NCI-H2029 treated with DMSO at 0.1 percent for 48 hours (cell line): ENCODE measurements at regions not wholly inside any gene's neighbourhood (a gene's known extent, or its start where the extent isn't known, plus 50 kb on each side); places are given as distances from the start of the nearest gene placed in this dataset.

Experiments used
- DNase-seq: peaks from one replicate; lab custom pipeline; 2025; lab: John Stamatoyannopoulos, UW

DNA sequence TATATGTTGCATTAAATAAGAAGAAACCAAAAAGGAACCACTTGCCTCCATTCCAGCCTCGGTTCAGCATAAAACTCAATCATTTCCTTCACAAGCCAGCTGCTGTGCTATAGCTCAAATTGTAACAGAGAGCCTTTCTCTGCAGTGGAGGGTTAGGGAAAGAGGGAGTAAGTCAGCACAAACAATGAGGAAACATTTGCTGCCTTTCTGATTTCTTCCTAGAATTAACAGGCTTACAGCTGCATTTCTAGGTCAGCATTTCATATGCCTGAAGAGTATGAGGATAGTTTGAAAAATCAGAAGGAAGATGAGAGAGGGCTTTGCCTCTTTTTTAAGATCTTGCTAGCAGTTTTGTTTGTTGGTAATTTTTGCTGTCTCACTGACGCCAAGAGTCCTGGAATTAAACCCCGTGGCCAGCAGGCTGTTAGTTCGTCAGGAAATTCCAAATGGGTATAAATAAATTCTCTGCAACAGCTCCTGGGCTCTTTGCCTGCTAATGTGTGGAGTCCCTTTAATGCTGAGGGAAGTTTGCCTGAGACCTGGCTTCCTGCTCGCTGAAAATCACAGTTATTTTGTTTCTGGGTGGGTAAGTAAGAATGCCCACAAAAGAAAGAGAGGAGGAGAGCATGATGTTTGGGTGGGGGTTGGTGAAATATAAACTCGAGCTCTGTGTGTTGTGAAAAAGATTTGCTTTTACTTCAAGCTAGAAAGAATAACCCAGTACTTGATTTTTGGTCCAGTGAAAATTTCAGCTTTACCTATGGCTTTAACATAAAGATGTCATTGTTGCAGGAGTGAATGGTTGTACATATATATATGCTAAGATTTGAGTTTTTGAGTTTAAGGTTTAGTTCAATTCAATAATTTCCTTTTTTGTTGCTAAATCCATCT lies 148.1 kb upstream of the DMRT1 start:
- no peak for DNase-seq

DNA sequence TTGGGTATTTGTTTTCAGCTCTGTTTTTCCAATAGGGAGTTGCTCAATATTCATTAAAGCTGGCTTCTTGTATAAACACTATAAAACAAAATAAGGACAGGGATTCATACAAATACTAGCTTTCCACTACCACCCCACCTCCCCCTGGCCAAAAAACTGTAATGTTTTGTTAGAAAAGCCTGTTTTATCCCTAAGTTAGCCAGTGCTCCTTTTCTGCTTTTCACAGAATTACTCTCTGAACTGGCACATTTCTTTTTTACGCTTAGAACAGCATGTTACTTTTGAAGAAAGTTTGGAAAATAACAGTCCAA lies 147.4 kb upstream of the DMRT1 start:
- no peak for DNase-seq

DNA sequence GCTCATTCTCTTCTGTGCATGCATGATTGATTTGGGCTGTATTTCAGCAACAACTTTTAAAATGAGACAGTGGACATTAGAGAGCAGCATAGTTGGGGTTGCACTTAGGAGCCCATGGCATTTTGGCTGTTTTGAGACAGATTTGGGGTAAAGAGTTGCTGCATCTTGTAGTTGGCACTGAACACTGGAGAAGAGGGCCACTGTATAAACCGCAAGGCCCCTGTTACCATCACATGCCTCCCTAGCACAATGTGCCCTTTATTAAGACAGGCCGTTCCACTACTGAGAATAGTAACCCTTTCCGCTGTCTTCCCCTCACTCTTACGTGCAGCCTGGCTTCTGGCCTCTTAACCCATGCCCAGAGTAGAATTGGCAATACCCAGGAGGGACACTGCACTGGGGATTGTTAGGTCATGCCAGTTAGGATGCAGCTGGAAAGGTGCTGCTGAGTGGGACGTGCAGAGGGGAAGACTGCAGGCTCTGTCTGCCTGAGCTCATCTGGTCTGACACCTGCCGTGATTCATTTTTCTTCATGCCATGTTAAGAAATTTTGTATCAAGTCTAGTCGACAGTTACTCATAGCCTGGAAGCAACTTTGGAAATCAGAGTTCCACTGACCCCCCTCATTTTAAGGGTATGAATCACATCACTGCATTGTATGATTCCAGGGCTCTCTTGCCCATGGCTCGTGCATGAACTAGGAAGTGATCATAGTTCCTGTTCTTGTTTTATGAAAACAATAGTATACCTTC lies 146.9 kb upstream of the DMRT1 start:
- DNase-seq = no peak

DNA sequence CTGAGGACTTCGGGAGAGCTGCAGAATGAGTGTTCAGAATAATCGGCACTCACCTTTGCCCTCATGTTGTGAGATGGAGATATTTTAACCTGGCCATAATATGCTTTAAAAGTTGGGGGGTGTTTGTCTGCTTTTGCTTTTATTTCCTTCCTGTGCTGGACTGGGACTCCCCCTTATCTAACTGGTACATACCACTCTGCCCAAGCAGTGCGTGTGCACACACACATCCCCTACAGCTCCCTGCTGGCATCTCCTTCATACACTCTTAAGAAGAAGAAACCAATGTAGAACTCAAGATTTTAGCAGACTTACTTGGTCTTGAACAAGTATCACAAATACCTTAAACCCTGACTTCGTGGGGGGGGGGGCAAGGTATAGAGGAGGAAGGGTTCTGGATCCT lies 146.2 kb upstream of the DMRT1 start:
- no peak for DNase-seq

DNA sequence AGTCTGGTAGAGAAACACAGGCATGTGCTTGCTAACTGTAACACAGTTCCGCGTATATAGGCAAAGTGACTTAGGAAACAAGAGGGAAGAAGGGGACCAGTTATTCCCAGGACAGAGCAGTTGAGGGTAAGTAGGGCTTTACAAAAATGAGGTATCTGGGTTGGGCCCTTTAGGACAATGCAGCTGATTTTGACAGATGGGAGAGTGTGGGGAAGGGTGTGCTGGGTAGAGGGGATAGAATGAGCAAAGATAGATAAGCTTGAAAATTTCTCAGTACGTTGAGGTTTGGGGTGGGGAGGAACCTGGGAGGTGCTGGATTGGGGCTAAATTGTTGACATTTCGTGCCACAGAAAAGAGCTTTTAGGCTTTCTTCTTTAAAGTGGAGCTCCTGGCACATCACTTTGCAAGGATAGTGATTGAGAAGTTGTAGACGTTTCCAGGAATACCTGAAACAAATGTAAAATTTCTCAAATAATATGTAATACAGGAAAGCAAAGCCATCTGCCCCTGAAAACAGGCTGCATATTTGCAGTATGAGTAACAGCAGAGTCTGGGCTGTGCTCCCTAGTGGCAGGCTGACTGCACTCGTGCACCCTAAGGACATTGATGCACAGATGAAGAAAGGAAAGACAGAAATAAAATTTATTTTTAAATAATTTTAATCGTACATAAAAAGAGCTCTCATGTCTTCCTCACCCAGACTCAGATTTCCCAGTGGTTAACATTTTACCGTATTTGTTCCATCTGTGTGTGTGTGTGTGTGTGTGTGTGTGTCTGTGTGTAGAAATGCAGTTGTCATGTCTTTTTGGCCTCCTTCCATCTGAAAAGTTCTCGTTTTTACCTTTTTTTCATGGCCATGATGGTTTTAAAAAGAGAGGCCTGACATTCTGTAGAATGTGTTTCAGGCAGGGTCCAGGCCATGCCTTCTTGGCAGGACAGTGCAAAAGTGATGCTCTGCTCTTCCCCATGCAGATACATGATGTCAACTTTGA lies 144.9 kb upstream of the DMRT1 start:
- DNase-seq = no peak

DNA sequence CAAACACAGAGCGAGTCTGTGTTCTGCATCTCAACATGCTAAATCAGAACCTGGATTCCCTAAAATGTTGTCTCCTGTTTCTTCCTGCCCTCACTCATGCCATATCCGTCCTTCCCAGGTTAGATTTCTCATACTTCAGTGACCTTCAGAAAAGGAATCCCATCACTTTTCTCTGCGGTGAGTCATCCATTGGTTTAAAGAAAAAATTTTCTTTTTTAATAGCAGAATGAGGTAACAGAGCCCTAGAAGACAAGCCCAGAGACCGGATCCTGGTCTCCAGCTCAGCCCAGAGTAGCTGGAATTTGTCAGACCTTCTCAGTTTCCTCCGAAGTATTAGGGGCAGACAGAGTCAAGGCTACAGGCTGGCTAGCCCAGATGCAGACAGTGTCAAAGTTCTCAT lies 143.2 kb upstream of the DMRT1 start:
- no peak for DNase-seq

DNA sequence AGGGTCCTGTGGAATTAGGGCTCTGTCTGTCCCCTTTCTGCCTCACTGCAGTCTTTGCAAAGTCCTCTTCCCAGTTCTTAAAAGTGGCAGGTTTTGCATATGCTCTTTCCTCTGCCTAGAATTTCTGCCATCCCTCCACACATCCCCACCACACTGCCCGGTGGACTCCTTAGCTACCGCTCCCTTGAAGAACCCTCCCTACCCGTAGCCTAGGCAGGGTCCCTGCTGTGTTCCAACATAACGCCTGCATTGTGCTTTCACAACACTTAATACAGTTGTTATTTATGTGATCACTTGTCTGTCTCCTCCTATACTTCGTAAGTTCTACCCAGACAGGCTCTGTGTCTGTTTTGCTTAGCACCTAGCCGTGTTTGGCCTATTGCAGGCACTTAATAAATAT lies 142.5 kb upstream of the DMRT1 start:
- no peak for DNase-seq

DNA sequence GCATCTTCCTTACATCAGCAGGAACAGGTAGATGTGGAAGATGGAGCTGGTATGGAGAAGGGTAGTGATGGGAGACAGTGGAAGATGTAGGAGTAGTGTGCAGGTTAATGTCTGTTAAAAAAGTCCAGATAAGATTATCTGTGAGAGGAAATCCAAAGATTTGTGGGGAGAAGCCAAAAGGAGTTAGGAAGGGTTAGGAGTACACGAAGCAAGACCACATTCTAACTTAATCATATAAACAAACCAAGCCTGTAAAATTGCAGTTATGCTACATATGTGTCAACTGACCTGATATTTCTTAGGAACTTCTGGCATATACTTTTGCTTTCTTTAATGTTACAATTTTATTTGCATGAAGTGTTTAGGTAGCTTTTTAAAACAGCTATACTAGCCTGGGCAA lies 142.1 kb upstream of the DMRT1 start:
- no peak for DNase-seq

DNA sequence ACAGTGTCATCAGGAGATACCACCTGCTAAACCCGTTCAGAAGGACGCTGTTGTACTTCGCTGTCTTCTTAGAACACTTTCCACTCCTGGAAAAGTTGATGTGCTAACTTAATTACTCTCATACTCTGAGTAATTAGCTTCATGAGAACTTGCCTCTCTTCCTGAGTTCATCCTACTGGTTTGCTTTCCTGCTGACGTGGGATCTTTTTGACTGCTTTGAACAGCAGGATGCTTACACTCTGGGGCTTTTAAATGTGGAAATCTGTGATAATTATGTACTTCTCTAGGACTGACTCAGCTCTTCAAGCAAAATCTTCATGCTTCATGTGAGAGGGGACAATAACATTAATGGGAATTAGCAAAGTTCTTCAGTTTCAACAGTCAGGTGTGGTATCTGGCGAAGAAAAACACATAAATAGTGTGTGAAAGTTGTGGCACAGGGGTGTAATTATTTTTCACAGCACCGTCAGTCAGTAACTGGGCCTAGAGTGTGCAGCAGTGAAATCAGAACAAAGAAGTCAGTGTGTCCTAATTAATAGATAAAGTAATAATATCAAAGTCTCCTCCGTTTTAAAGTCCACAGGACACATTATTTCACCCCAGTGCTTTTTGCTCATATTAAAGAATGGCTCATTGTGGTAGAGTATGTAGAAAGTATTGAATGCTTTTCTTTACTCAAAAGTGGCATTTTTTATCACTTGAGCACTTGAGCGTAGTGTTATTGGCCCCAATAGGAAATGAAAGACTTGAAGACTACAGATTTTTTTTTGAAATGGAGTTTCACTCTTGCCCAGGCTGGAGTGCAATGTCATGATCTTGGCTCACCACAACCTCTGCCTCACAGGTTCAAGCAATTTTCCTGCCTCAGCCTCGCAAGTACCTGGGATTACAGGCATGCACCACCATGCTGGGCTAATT lies 140.9 kb upstream of the DMRT1 start:
- DNase-seq = no peak

DNA sequence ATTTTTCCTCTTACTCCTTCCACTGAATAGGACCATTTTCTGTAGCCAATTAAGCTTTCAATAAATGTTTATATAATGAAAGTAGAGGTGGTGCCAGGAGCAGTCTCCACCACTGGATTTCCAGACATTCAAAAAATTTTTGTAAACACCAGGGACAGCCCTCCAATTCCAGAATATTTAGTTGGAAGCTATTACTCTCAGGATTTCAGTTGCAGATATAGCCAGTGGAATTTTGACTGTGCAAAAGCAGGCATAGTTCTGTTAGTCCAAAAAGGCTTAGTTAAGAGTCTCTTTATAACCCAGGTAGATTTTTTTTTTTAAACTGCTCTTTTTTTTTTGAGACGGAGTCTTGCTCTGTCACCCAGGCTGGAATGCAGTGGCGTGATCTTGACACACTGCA lies 138.1 kb upstream of the DMRT1 start:
- no peak for DNase-seq

DNA sequence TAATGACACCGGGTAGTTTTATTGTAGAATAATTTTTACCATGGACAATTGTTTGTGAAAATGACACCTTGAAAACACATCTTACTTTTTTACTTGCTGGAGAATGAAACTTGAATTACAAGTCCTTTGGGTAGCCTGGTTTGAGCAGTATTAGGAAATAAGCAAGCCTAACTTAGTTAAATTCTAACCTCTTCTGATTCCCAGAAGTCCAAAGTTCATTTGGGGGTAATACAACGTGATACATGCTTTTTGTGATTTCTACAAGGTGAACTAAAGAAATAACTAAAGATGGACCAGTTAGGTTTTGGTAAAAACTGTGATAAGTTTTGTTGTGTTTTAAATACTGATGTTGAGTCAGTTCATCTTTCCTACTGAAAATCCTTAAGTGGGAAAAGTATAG lies 135.4 kb upstream of the DMRT1 start:
- no peak for DNase-seq

DNA sequence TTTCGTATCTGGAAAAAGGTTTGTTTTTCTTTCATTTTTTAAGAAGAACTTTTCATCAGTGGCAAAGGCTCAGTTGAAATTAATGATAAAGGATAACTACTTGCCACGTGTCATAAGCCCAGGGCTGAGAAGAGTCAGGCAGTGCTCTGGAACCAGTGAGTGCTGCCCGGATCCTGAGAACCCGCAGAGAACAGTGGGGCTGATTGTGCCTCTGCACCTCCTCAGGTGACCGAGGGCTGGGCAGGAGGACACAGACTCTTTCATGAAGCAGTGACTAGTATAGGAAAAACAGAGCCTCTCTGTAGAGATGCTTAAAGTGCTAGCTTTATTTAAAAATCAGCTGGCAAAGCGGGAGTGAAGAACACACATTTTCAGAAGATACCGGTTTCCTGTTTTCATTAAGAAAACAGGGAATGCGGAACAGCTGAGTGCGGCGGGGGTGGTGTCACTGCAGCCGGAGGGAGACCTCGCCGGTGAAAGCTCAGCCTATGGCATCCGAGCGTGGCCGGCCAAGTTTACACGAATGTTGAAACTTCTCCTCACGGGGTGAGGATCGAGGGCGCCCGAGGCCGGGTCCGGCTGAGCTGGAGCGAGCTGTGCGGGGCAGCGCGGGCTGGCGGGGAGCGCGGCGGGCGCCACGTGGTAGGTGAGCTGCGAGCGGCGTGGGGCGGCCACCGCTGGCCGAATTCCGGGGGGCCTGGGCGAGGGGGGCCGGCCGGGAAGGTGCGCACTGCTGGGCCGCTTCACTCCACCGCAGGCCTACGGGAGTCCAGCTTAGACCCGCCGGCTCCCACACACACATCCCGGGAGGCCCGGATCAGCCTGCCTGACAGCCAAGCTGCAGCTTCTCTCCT lies 134.7 kb upstream of the DMRT1 start:
- DNase-seq = no peak

DNA sequence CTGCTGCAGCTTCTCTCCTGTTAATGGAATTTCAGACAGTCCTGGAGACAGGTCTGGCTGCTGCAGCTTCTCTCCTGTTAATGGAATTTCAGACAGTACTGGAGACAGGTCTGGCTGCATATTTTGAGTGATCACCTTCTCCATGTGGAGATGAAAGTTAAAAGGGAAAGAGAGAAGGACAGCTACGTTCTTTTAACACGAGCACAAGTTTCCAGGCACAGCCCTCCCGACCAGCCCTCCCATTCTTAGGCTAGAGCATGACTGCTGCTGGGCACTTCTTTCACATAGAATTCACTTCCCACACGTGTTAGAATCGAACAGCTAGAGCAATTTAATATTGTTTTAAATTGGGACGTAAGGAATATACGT lies 133.3 kb upstream of the DMRT1 start:
- no peak for DNase-seq

DNA sequence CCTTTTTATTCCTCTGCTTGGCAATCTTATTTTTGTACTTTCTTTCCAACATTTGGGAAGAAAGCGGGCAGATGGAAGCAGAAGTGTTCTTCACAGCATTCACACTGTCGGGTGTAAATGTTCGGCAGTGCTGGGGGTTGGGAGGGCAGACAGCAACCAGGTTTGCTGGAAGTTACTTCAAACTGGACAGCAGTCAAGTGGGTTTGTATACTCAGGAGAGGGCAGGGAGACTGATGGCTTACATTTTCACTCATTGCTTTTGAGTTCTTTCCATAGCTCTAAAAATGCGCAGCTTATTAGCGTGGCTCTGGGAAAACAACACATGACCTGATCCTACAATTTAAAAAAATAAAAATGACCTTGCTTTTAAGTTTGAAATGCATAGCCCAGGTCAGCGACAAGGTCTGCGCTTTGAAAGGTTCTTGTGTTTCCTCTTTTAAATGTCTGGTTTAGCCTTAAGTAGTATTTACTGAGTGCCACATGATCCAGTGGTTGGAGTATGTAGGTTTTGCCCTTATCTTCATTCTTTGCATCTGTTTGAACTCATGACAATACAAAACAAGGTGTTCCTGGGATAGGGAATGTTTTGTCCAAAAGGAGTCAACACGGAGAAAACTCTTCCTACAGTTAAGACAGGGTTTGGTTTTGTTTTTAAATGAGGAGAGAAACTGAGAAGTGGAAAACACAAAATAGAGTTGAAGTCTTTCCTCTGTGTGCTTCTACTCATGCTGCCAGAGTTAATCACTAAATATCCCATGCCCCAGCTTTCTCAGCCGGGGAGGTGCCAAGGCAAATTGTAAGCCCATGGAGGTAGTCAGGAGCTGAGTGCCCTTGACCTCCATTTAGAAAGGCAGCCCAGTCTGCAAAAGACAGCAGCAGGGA lies 132.7 kb upstream of the DMRT1 start:
- DNase-seq = no peak

DNA sequence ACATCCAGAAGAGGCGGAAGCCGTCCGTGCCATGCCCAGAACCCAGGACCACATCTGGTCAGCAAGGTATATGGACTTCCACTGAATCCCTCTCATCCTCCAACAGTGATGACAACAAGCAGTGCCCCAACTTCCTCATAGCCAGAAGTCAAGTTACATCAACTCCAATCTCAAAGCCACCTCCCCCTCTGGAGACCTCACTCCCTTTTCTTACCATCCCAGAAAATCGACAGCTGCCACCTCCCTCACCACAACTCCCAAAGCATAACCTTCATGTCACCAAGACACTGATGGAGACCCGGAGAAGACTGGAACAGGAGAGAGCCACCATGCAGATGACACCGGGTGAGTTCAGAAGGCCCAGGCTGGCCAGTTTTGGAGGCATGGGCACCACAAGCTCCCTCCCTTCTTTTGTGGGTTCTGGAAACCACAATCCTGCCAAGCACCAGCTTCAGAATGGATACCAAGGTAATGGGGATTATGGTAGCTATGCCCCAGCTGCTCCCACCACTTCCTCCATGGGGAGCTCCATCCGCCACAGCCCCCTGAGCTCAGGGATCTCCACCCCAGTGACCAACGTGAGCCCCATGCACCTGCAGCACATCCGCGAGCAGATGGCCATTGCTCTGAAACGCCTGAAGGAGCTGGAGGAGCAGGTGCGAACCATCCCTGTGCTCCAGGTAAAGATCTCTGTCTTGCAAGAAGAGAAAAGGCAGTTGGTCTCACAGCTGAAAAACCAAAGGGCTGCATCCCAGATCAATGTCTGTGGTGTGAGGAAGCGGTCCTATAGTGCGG lies 130.3 kb upstream of the DMRT1 start:
- DNase-seq = no peak

DNA sequence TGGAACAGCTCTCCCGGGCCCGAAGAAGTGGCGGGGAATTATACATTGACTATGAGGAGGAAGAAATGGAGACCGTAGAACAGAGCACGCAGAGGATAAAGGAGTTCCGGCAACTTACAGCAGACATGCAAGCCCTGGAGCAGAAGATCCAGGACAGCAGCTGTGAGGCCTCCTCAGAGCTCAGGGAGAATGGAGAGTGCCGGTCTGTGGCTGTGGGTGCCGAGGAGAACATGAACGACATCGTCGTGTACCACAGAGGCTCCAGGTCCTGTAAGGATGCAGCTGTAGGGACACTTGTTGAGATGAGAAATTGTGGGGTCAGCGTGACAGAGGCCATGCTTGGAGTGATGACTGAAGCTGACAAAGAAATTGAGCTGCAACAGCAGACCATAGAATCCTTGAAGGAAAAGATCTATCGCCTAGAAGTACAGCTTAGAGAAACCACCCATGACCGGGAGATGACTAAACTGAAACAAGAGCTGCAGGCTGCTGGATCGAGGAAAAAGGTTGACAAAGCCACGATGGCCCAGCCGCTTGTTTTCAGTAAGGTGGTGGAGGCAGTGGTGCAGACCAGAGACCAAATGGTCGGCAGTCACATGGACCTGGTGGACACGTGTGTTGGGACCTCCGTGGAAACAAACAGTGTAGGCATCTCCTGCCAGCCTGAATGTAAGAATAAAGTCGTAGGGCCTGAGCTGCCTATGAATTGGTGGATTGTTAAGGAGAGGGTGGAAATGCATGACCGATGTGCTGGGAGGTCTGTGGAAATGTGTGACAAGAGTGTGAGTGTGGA lies 129.5 kb upstream of the DMRT1 start:
- DNase-seq = no peak

DNA sequence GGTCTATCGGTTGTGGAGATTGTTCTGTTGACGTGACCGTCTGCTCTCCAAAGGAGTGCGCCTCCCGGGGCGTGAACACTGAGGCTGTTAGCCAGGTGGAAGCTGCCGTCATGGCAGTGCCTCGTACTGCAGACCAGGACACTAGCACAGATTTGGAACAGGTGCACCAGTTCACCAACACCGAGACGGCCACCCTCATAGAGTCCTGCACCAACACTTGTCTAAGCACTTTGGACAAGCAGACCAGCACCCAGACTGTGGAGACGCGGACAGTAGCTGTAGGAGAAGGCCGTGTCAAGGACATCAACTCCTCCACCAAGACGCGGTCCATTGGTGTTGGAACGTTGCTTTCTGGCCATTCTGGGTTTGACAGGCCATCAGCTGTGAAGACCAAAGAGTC lies 128.9 kb upstream of the DMRT1 start:
- no peak for DNase-seq

DNA sequence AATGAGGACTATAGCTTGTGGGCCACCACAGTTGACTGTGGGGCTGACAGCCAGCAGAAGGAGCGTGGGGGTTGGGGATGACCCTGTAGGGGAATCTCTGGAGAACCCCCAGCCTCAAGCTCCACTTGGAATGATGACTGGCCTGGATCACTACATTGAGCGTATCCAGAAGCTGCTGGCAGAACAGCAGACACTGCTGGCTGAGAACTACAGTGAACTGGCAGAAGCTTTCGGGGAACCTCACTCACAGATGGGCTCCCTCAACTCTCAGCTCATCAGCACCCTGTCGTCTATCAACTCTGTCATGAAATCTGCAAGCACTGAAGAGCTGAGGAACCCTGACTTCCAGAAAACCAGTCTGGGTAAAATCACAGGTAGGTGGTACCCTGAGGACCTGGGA lies 128.4 kb upstream of the DMRT1 start:
- no peak for DNase-seq
